Endothelial cell of umbilical vein (primary cell): ENCODE measurements at regions not wholly inside any gene's neighbourhood (a gene's known extent, or its start where the extent isn't known, plus 50 kb on each side); places are given as distances from the start of the nearest gene placed in this dataset.

ENCODE experiments used
- BruUV-seq: library from RNA; stranded (reverse); fragments of 400-500 nt; replicated peaks from 2 replicates; lab custom pipeline; 2021; lab: Mats Ljungman, UMichigan
- CTCF ChIA-PET: fragments of 300-600, 350-600 bp; sonication (Branson Sonifier 250); formaldehyde crosslinking; loops from one replicate; lab custom pipeline; 2021; ENCODE audit warnings: antibody characterized with exemption, inconsistent platforms; lab: Charles Lee
- POLR2A ChIA-PET: fragments of 300-600, 350-600 bp; sonication (Branson Sonifier 250); formaldehyde crosslinking; loops from one replicate; lab custom pipeline; 2021; ENCODE audit warnings: antibody characterized with exemption, inconsistent platforms; lab: Charles Lee
- DNase-seq: peaks from one replicate; pipeline ENCODE4 v3.0.0-alpha.2; 2011; ENCODE audit warnings: low read depth, low spot score
- FAIRE-seq: peaks from 2 replicates; lab custom pipeline; 2011; peaks lifted over from hg19 to GRCh38; lab: Jason Lieb, UNC
- H2AFZ ChIP-seq: 2 replicates; pipeline ENCODE4 v1.6.0; 2012; ENCODE audit warnings: low read depth, low read length, control low read depth, inconsistent platforms
- H3K27ac ChIP-seq: 2 replicates; pipeline ENCODE4 v1.5.1; 2011; ENCODE audit warnings: low read depth, mild to moderate bottlenecking, control low read depth, low read length, moderate library complexity; ENCODE audit not compliant: insufficient read depth
- H3K27me3 ChIP-seq, 2 experiments: 2 replicates each; pipeline versions ENCODE4 v1.6.0 to v1.6.1; 2011; ENCODE audit warnings: low read length in 2 of 2, mixed read lengths in 1 of 2; ENCODE audit not compliant: control insufficient read depth in 2 of 2, insufficient read depth in 2 of 2
- H3K36me3 ChIP-seq, 2 experiments: 2 replicates in 1 of 2; 3 replicates in 1 of 2; pipeline ENCODE4 v1.5.1; 2011; ENCODE audit warnings: low read length in 2 of 2, mild to moderate bottlenecking in 1 of 2, moderate library complexity in 1 of 2; ENCODE audit not compliant: control insufficient read depth in 2 of 2, insufficient read depth in 2 of 2; ENCODE audit errors: extremely low read depth in 1 of 2
- H3K4me1 ChIP-seq: 3 replicates; pipeline ENCODE4 v1.5.1; 2011; ENCODE audit warnings: mild to moderate bottlenecking, low read length; ENCODE audit not compliant: control insufficient read depth, insufficient read depth; ENCODE audit errors: extremely low read depth
- H3K4me2 ChIP-seq: 2 replicates; pipeline ENCODE4 v1.6.1; 2011; ENCODE audit warnings: low read length, control low read depth, mixed read lengths; ENCODE audit not compliant: insufficient read depth
- H3K4me3 ChIP-seq, 3 experiments: fragments of 200-600 bp in 1 of 3; sonication (generic), shearing (Covaris generic) in 1 of 3; replicated peaks in 1 of 3; 2 replicates each; pipeline ENCODE4 v1.5.1; 2011 to 2016; ENCODE audit warnings: control low read depth in 3 of 3, low read length in 3 of 3, mild to moderate bottlenecking in 2 of 3, inconsistent platforms in 1 of 3, low read depth in 1 of 3, moderate library complexity in 1 of 3; ENCODE audit not compliant: insufficient read depth in 1 of 3
- H3K79me2 ChIP-seq: 2 replicates; pipeline ENCODE4 v1.6.0; 2012; ENCODE audit warnings: low read length, inconsistent platforms; ENCODE audit not compliant: control insufficient read depth, insufficient read depth
- H3K9ac ChIP-seq: replicated peaks from 2 replicates; pipeline ENCODE3; 2011; ENCODE audit warnings: low read length, control low read depth; ENCODE audit not compliant: insufficient read depth; ENCODE audit errors: extremely low read depth
- H3K9me1 ChIP-seq: replicated peaks from 3 replicates; pipeline ENCODE4 v1.6.0; 2011; ENCODE audit warnings: mild to moderate bottlenecking, low read length; ENCODE audit not compliant: control insufficient read depth, insufficient read depth; ENCODE audit errors: extremely low read depth
- H3K9me3 ChIP-seq: replicated peaks from 2 replicates; pipeline ENCODE4 v1.5.1; 2012; ENCODE audit warnings: low read length, inconsistent platforms; ENCODE audit not compliant: control insufficient read depth, insufficient read depth
- H4K20me1 ChIP-seq: replicated peaks from 2 replicates; pipeline ENCODE3; 2011; ENCODE audit warnings: mild to moderate bottlenecking, low read length; ENCODE audit not compliant: control insufficient read depth, insufficient read depth; ENCODE audit errors: extremely low read depth
- EZH2 ChIP-seq: IDR thresholded peaks from 2 replicates; pipeline ENCODE4 v1.6.1; 2012; ENCODE audit warnings: borderline replicate concordance, low read depth, mild to moderate bottlenecking, moderate library complexity, low read length, inconsistent platforms; ENCODE audit not compliant: severe bottlenecking
- FOS ChIP-seq: IDR thresholded peaks from 2 replicates; pipeline ENCODE4 v1.6.1; 2011; ENCODE audit warnings: mild to moderate bottlenecking, low read length, moderate library complexity, borderline replicate concordance; ENCODE audit not compliant: insufficient read depth
- GATA2 ChIP-seq: IDR thresholded peaks from 2 replicates; pipeline ENCODE4 v1.7.0; 2011; ENCODE audit warnings: low read depth, mild to moderate bottlenecking, moderate library complexity, mixed read lengths, low read length; ENCODE audit not compliant: insufficient read length, insufficient read depth
- JUN ChIP-seq: IDR thresholded peaks from 2 replicates; pipeline ENCODE4 v1.6.1; 2011; ENCODE audit warnings: borderline replicate concordance, low read depth; ENCODE audit not compliant: insufficient read length, insufficient read depth
- MYC ChIP-seq: IDR thresholded peaks from one replicate; pipeline ENCODE4 v1.6.1; 2011; ENCODE audit warnings: mild to moderate bottlenecking, low read depth, low read length
- POLR2A ChIP-seq: IDR thresholded peaks from 2 replicates; pipeline ENCODE4 v1.6.1; 2012; ENCODE audit warnings: low read depth, mild to moderate bottlenecking, control low read depth, low read length
- POLR2AphosphoS5 ChIP-seq: IDR thresholded peaks from 2 replicates; pipeline ENCODE4 v1.6.1; 2012; ENCODE audit warnings: low read depth, mild to moderate bottlenecking, control low read depth, low read length, moderate library complexity; ENCODE audit not compliant: insufficient read depth
- dilution Hi-C: fragments of 300-500 bp; cut with MboI; formaldehyde crosslinking; loops from one replicate; pipeline ENCODE4 v1.15.0; 2019; ENCODE audit warnings: low sequenced_read_pairs; ENCODE audit not compliant: extremely low pct_ligation_motif_present
- intact Hi-C: fragments of 100-400 bp; cut with micrococcal nuclease; formaldehyde crosslinking; loops from one replicate; pipeline ENCODE4 v1.10.0; 2022
- TF ChIP-seq, protein P1 (sequence below), 2 donors: IDR thresholded peaks; 1 replicate in 1 of 2; 2 replicates in 1 of 2; pipeline ENCODE4 v1.5.1; 2011; ENCODE audit warnings: low read length in 2 of 2, mild to moderate bottlenecking in 2 of 2, moderate library complexity in 2 of 2, control low read depth in 1 of 2, inconsistent platforms in 1 of 2, low read depth in 1 of 2; ENCODE audit not compliant: insufficient read depth in 1 of 2; ENCODE audit errors: extremely low read depth in 1 of 2
- TF ChIP-seq, protein P2 (sequence below): IDR thresholded peaks from 2 replicates; pipeline ENCODE4 v1.6.1; 2011; ENCODE audit not compliant: insufficient read depth, insufficient read length

DNA sequence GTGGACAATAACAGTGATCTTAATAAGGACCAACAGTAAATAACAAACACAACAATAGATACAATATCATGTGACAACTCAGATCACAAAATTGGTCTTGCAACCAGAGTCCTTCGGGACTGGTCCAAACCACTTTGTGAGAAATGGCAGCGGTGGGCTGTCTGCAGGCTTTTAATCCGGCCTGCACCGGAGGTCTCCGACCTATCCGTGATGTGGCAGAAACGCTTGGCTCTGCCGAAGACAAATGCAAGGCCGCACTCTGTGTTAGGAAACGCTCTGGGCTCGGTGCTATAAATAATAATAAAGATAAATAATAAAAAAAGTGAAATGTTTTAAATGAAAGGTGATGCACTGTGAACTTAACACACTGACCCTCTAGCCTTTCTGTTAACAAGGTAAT is 810.6 kb upstream of the NR2F2 start:
- CTCF ChIA-PET: interaction anchor here (1.2 kb wide), 2 partner anchors 71 to 110 kb away, joined by 3 to 5 read pairs; no protein-coding TSS in a partner anchor
- no peak for FAIRE-seq
- no TSS peak for BruUV-seq

More for the DNA sequence above, 810.6 kb upstream of the NR2F2 start:
- Histone ChIP-seq H3K9me3 (no peaks in the 10 kb centered on the region), H3K36me3 (no peaks in the 10 kb centered on the region), H3K79me2 (no peaks in the 10 kb centered on the region), H3K9me1 (no peaks in the 10 kb centered on the region), H3K9ac (no peak overlapping the region), H3K4me3 (no peak overlapping the region), H3K4me1 (no peaks in the 10 kb centered on the region), H3K27ac (no peak overlapping the region), H4K20me1 (no peaks in the 10 kb centered on the region), H3K27me3 (no peaks in the 10 kb centered on the region), H2AFZ (no peak overlapping the region), H3K4me2 (no peak overlapping the region)
- POLR2A ChIA-PET: no interaction called here
- TF ChIP-seq, protein P1, sequence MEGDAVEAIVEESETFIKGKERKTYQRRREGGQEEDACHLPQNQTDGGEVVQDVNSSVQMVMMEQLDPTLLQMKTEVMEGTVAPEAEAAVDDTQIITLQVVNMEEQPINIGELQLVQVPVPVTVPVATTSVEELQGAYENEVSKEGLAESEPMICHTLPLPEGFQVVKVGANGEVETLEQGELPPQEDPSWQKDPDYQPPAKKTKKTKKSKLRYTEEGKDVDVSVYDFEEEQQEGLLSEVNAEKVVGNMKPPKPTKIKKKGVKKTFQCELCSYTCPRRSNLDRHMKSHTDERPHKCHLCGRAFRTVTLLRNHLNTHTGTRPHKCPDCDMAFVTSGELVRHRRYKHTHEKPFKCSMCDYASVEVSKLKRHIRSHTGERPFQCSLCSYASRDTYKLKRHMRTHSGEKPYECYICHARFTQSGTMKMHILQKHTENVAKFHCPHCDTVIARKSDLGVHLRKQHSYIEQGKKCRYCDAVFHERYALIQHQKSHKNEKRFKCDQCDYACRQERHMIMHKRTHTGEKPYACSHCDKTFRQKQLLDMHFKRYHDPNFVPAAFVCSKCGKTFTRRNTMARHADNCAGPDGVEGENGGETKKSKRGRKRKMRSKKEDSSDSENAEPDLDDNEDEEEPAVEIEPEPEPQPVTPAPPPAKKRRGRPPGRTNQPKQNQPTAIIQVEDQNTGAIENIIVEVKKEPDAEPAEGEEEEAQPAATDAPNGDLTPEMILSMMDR (IDR thresholded peaks at IDR 0.05; ENCODE audit: extremely low read depth in 1 of 2, insufficient read depth in 1 of 2, low read depth in 1 of 2, low read length in 2 of 2): no peak
- TF ChIP-seq POLR2AphosphoS5: no peak
- TF ChIP-seq POLR2A: no peak
- TF ChIP-seq, protein P2, sequence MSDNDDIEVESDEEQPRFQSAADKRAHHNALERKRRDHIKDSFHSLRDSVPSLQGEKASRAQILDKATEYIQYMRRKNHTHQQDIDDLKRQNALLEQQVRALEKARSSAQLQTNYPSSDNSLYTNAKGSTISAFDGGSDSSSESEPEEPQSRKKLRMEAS: no peak
- TF ChIP-seq MYC: no peak
- TF ChIP-seq FOS: no peak
- no peak for TF ChIP-seq GATA2
- no peak for TF ChIP-seq JUN
- TF ChIP-seq EZH2: no peak
- intact Hi-C loops (no loop called here), dilution Hi-C loops (no loop called here)
- DNase-seq: no peak
